Natural killer cell (primary cell): ENCODE measurements at regions not wholly inside any gene's neighbourhood (a gene's known extent, or its start where the extent isn't known, plus 50 kb on each side); places are given as distances from the start of the nearest gene placed in this dataset.

ENCODE experiments used
- ATAC-seq, 3 donors: fragments of 150-1000 bp in 2 of 3; fragments of 200-7000 bp in 1 of 3; cut with Tn5 transposase; 1 replicate in 1 of 3; 2 replicates in 2 of 3; pipeline ENCODE4 v1.10.0; 2021; ENCODE audit warnings: mild to moderate bottlenecking in 2 of 3, moderate library complexity in 2 of 3
- DNase-seq, 2 donors: peaks; one replicate each; pipeline versions ENCODE4 v3.0.0 to v3.0.0-alpha.2; 2013 to 2021; ENCODE audit warnings: mixed read lengths in 1 of 2
- H3K27ac ChIP-seq: one replicate; pipeline ENCODE4 v1.5.1; 2013; ENCODE audit warnings: mild to moderate bottlenecking, low read length
- H3K27me3 ChIP-seq: one replicate; pipeline ENCODE4 v1.6.1; 2013; ENCODE audit warnings: low read length; ENCODE audit not compliant: control insufficient read depth, insufficient read depth
- H3K36me3 ChIP-seq: one replicate; pipeline ENCODE4 v1.6.1; 2013; ENCODE audit warnings: low read length; ENCODE audit not compliant: control insufficient read depth, insufficient read depth
- H3K4me1 ChIP-seq: one replicate; pipeline ENCODE4 v1.6.1; 2013; ENCODE audit warnings: low read length; ENCODE audit not compliant: control insufficient read depth, insufficient read depth
- H3K4me3 ChIP-seq: one replicate; pipeline ENCODE4 v1.5.1; 2013; ENCODE audit warnings: low read length
- H3K9me3 ChIP-seq: one replicate; pipeline ENCODE4 v1.6.1; 2013; ENCODE audit warnings: low read length; ENCODE audit not compliant: control insufficient read depth, insufficient read depth
- H3K27ac Mint-ChIP-seq, 2 donors: one replicate each; pipeline ENCODE4 v1.8.0; 2022; ENCODE audit warnings: mild to moderate bottlenecking in 2 of 2, mixed read lengths in 2 of 2, moderate library complexity in 1 of 2
- H3K27me3 Mint-ChIP-seq, 2 donors: one replicate each; pipeline ENCODE4 v1.8.0; 2022; ENCODE audit warnings: low read depth in 2 of 2, mixed read lengths in 2 of 2
- H3K36me3 Mint-ChIP-seq: one replicate; pipeline ENCODE4 v1.8.0; 2022; ENCODE audit warnings: mixed read lengths
- H3K4me1 Mint-ChIP-seq, 2 donors: one replicate each; pipeline ENCODE4 v1.8.0; 2022; ENCODE audit warnings: mixed read lengths in 2 of 2
- H3K4me3 Mint-ChIP-seq: one replicate; pipeline ENCODE4 v1.8.0; 2022; ENCODE audit warnings: mild to moderate bottlenecking, moderate library complexity, mixed read lengths
- H3K9me3 Mint-ChIP-seq, 2 donors: one replicate each; pipeline ENCODE4 v1.8.0; 2022; ENCODE audit warnings: mixed read lengths in 2 of 2
- WGBS: methylation state at CpG from one replicate; pipeline ENCODE4 v1.1.7; 2013; ENCODE audit warnings: missing lambda C conversion rate; ENCODE audit not compliant: insufficient coverage; 5-methylcytosine and 5-hydroxymethylcytosine counted together
- intact Hi-C: fragments of 100-400 bp; cut with micrococcal nuclease; formaldehyde crosslinking; loops from one replicate; pipeline ENCODE4 v1.14.2; 2022
- TF ChIP-seq, protein P1 (sequence below): fragments of 200-600 bp; IDR thresholded peaks from one replicate; pipeline ENCODE4 v1.8.0; 2022; ENCODE audit warnings: antibody characterized with exemption

DNA sequence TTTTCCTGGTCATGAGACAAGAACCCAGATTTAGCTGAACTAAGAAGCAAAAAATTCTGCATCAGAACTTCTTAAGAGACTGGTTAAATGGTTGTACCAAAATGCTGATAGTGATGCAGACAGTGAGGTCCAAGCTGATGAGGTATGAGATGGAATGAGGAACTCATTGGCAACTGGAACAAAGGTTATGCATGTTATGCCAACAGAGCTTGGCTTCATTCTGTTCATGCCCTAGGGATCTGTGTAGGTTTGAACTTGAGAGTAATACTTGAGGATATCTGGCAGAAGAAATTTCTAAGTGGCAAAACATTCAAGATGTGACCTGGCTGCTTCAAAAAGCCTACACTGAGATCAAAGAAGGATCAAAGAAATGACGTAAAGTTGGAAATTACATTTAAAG lies 398.0 kb downstream of the FSCB start:
- intact Hi-C loops: no loop called here
- TF ChIP-seq, protein P1, sequence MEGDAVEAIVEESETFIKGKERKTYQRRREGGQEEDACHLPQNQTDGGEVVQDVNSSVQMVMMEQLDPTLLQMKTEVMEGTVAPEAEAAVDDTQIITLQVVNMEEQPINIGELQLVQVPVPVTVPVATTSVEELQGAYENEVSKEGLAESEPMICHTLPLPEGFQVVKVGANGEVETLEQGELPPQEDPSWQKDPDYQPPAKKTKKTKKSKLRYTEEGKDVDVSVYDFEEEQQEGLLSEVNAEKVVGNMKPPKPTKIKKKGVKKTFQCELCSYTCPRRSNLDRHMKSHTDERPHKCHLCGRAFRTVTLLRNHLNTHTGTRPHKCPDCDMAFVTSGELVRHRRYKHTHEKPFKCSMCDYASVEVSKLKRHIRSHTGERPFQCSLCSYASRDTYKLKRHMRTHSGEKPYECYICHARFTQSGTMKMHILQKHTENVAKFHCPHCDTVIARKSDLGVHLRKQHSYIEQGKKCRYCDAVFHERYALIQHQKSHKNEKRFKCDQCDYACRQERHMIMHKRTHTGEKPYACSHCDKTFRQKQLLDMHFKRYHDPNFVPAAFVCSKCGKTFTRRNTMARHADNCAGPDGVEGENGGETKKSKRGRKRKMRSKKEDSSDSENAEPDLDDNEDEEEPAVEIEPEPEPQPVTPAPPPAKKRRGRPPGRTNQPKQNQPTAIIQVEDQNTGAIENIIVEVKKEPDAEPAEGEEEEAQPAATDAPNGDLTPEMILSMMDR: no peak
- Mint-ChIP-seq H3K4me1 (no peaks in the 10 kb centered on the region), H3K9me3 (peaks cover 17 to 18% of the 10 kb centered on the region in 2 donors), H3K27ac (no peak overlapping the region), H3K36me3 (peaks cover 6% of the 10 kb centered on the region), H3K4me3 (no peak overlapping the region), H3K27me3 (no peaks in the 10 kb centered on the region)
- ATAC-seq (no peak), DNase-seq (no peak)
- Histone ChIP-seq H3K36me3 (no peaks in the 10 kb centered on the region), H3K27me3 (no peaks in the 10 kb centered on the region), H3K4me1 (no peaks in the 10 kb centered on the region), H3K4me3 (no peak overlapping the region), H3K27ac (no peak overlapping the region), H3K9me3 (peaks cover 16% of the 10 kb centered on the region)
- 95% methylated on average over 1 of the region's 1 CpG for WGBS

GRCh38 chr14:44108601-44109000 lies 398.5 kb downstream of the FSCB start:
- 83% methylated on average over 1 of the region's 1 CpG for WGBS
- H3K27me3 ChIP-seq: no peaks in the 10 kb centered on the region
- no peak overlapping the region for H3K4me3 Mint-ChIP-seq

GRCh38 chr14:44107156-44107555 lies 399.9 kb downstream of the FSCB start:
- no peaks in the 10 kb centered on the region for H3K27me3 Mint-ChIP-seq
- no peaks in the 10 kb centered on the region for H3K27me3 ChIP-seq
- peaks cover 16 to 17% of the 10 kb centered on the region in 2 donors for H3K9me3 Mint-ChIP-seq
- 80% methylated on average over 1 of the region's 1 CpG for WGBS
- no peak for ATAC-seq
- no peak overlapping the region for H3K27ac ChIP-seq
- H3K4me1 Mint-ChIP-seq: no peaks in the 10 kb centered on the region
- TF ChIP-seq, protein P1: no peak
- H3K4me3 ChIP-seq: no peak overlapping the region
- H3K4me3 Mint-ChIP-seq: no peak overlapping the region
- no peak for DNase-seq
- intact Hi-C loops: no loop called here
- peaks cover 22% of the 10 kb centered on the region for H3K9me3 ChIP-seq
- no peaks in the 10 kb centered on the region for H3K4me1 ChIP-seq
- peaks cover 6% of the 10 kb centered on the region for H3K36me3 Mint-ChIP-seq
- no peaks in the 10 kb centered on the region for H3K36me3 ChIP-seq
- H3K27ac Mint-ChIP-seq: no peak overlapping the region

More at GRCh38 chr14:44108601-44109000, 398.5 kb downstream of the FSCB start:
- peaks cover 6% of the 10 kb centered on the region for H3K36me3 Mint-ChIP-seq
- DNase-seq: no peak
- H3K4me1 Mint-ChIP-seq: no peaks in the 10 kb centered on the region
- H3K9me3 Mint-ChIP-seq: peaks cover 17 to 18% of the 10 kb centered on the region in 2 donors
- TF ChIP-seq, protein P1: no peak
- intact Hi-C loops: no loop called here
- Histone ChIP-seq H3K4me3 (no peak overlapping the region), H3K27ac (no peak overlapping the region), H3K36me3 (no peaks in the 10 kb centered on the region), H3K4me1 (no peaks in the 10 kb centered on the region), H3K9me3 (peaks cover 17% of the 10 kb centered on the region)
- no peaks in the 10 kb centered on the region for H3K27me3 Mint-ChIP-seq
- ATAC-seq: no peak
- no peak overlapping the region for H3K27ac Mint-ChIP-seq

GRCh38 chr14:44099743-44100488 lies 407.2 kb downstream of the FSCB start:
- H3K4me3 Mint-ChIP-seq: no peak overlapping the region
- peaks cover 20% of the 10 kb centered on the region for H3K9me3 ChIP-seq
- H3K4me3 ChIP-seq: no peak overlapping the region
- intact Hi-C loops: no loop called here
- no peaks in the 10 kb centered on the region for H3K36me3 ChIP-seq
- peaks cover 16 to 20% of the 10 kb centered on the region in 2 donors for H3K9me3 Mint-ChIP-seq
- no peak overlapping the region for H3K27ac ChIP-seq
- WGBS: 92% methylated on average over 1 of the region's 1 CpG
- H3K27me3 ChIP-seq: no peaks in the 10 kb centered on the region
- DNase-seq (no peak), ATAC-seq (no peak)
- no peaks in the 10 kb centered on the region for H3K4me1 Mint-ChIP-seq
- H3K27me3 Mint-ChIP-seq: no peaks in the 10 kb centered on the region
- H3K36me3 Mint-ChIP-seq: peaks cover 16% of the 10 kb centered on the region
- TF ChIP-seq, protein P1: no peak
- H3K27ac Mint-ChIP-seq: no peak overlapping the region
- H3K4me1 ChIP-seq: no peaks in the 10 kb centered on the region
